ENCODE measurements at regions not wholly inside any gene's neighbourhood (a gene's known extent, or its start where the extent isn't known, plus 50 kb on each side); places are given as distances from the start of the nearest gene placed in this dataset.

DNA sequence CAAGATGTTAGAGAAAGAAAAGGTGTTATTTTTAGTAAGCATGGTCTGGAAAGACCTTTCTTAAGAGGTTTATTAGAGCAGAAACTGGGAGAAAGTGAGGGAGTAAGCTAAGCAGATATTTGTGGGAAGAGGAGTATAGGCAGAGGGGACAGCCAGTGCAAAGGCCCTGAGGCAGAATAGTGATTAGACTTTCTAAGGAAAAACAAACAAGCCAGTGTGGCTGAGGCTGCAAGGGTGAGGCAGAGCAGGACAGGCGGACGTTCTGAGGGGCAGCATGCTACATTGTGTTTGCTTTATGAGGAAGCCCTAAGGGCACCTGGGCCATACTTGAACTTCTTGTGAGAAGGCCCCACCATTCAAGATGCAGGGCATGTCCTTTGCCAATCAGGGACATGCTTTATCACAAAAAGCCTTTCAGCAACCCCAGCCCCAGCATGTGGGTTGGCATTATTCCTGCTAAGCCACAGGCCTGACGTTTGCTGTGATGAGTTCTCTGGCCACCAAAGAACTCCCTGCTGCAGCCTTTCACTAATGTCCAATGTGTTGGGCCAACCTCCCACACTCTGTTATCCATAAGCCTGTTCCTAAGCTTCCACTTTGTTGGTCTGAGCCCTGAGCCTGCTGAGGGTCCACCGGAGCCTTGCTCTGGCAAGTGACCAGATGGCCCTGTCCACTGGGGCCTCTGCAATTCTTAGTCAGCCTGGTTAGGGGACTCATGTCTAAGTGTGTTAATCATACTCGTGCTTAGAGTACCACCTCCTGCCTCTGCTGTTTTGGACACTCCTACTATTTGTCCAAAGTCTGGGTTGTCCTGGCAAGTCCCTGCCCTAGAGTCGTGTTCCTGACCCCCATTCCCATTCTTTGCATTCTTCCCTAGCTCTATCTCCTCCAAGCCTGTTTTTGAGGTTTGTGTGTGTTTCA lies 209.9 kb upstream of the CTNNB1 start:
- ChIA-PET POLR2A (interaction anchor here (0.6 kb wide), 1 partner anchor 66 kb away, joined by 4 read pairs; no protein-coding TSS in a partner anchor), CTCF (ENCODE audit: unreplicated experiment) (no interaction called here)
- no peaks in the 10 kb centered on the region for H3K79me2 ChIP-seq (ENCODE audit: insufficient read depth, low read depth, low read length)
- H3K4me2 ChIP-seq (ENCODE audit: low read length) = no peak overlapping the region
- H3K4me3 ChIP-seq (ENCODE audit: low read depth, low read length, poor library complexity, severe bottlenecking) = no peak overlapping the region
- H3K4me1 ChIP-seq (ENCODE audit: insufficient read depth, low read length, poor library complexity, severe bottlenecking) = no peaks in the 10 kb centered on the region
- no peaks in the 10 kb centered on the region for H3K9me2 ChIP-seq (ENCODE audit: insufficient read depth, low read length)
- H3K27ac ChIP-seq (ENCODE audit: low read depth, low read length, poor library complexity, severe bottlenecking) = no peak overlapping the region
- H2AFZ ChIP-seq (ENCODE audit: low read length) = no peak overlapping the region
- no peak for DNase-seq (ENCODE audit: low spot score)
- H3K9me3 ChIP-seq (ENCODE audit: low read length) = no peaks in the 10 kb centered on the region
- intact Hi-C loops (cut with micrococcal nuclease; ENCODE audit: unreplicated experiment) = no loop called here
- H4K20me1 ChIP-seq (ENCODE audit: insufficient read depth, low read length) = no peaks in the 10 kb centered on the region
- TF ChIP-seq, protein P1, sequence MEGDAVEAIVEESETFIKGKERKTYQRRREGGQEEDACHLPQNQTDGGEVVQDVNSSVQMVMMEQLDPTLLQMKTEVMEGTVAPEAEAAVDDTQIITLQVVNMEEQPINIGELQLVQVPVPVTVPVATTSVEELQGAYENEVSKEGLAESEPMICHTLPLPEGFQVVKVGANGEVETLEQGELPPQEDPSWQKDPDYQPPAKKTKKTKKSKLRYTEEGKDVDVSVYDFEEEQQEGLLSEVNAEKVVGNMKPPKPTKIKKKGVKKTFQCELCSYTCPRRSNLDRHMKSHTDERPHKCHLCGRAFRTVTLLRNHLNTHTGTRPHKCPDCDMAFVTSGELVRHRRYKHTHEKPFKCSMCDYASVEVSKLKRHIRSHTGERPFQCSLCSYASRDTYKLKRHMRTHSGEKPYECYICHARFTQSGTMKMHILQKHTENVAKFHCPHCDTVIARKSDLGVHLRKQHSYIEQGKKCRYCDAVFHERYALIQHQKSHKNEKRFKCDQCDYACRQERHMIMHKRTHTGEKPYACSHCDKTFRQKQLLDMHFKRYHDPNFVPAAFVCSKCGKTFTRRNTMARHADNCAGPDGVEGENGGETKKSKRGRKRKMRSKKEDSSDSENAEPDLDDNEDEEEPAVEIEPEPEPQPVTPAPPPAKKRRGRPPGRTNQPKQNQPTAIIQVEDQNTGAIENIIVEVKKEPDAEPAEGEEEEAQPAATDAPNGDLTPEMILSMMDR (conservative IDR thresholded peaks at IDR 0.05; ENCODE audit: low read length) = no peak
- no peak for TF ChIP-seq EZH2phosphoT487 (IDR thresholded peaks at IDR 0.05; ENCODE audit: borderline replicate concordance, low read depth, low read length)
- BruUV-seq (replicated peaks) = no TSS peak
- no peaks in the 10 kb centered on the region for H3K36me3 ChIP-seq (ENCODE audit: insufficient read depth, low read length)

GRCh38 chr3:40990062-40990456 lies 209.2 kb upstream of the CTNNB1 start:
- Histone ChIP-seq H3K9me3 (ENCODE audit: low read length) (no peaks in the 10 kb centered on the region), H4K20me1 (ENCODE audit: insufficient read depth, low read length) (no peaks in the 10 kb centered on the region), H3K9me2 (ENCODE audit: insufficient read depth, low read length) (no peaks in the 10 kb centered on the region), H3K4me3 (ENCODE audit: low read depth, low read length, poor library complexity, severe bottlenecking) (no peak overlapping the region), H3K4me2 (ENCODE audit: low read length) (no peak overlapping the region), H2AFZ (ENCODE audit: low read length) (no peak overlapping the region), H3K27ac (ENCODE audit: low read depth, low read length, poor library complexity, severe bottlenecking) (no peak overlapping the region), H3K4me1 (ENCODE audit: insufficient read depth, low read length, poor library complexity, severe bottlenecking) (no peaks in the 10 kb centered on the region), H3K79me2 (ENCODE audit: insufficient read depth, low read depth, low read length) (no peaks in the 10 kb centered on the region), H3K36me3 (ENCODE audit: insufficient read depth, low read length) (no peaks in the 10 kb centered on the region)
- ChIA-PET CTCF (ENCODE audit: unreplicated experiment) (no interaction called here), POLR2A (no interaction called here)
- BruUV-seq (replicated peaks) = no TSS peak
- no peak for DNase-seq (ENCODE audit: low spot score)
- TF ChIP-seq, protein P1 (conservative IDR thresholded peaks at IDR 0.05; ENCODE audit: low read length) = no peak
- TF ChIP-seq EZH2phosphoT487 (IDR thresholded peaks at IDR 0.05; ENCODE audit: borderline replicate concordance, low read depth, low read length) = no peak
- intact Hi-C loops (cut with micrococcal nuclease; ENCODE audit: unreplicated experiment) = no loop called here

GRCh38 chr3:40992023-40992422 lies 207.3 kb upstream of the CTNNB1 start:
- Histone ChIP-seq H3K79me2 (ENCODE audit: insufficient read depth, low read depth, low read length) (no peaks in the 10 kb centered on the region), H3K27ac (ENCODE audit: low read depth, low read length, poor library complexity, severe bottlenecking) (no peak overlapping the region), H3K36me3 (ENCODE audit: insufficient read depth, low read length) (no peaks in the 10 kb centered on the region), H3K4me2 (ENCODE audit: low read length) (no peak overlapping the region), H3K9me3 (ENCODE audit: low read length) (no peaks in the 10 kb centered on the region), H4K20me1 (ENCODE audit: insufficient read depth, low read length) (no peaks in the 10 kb centered on the region), H2AFZ (ENCODE audit: low read length) (no peak overlapping the region), H3K4me1 (ENCODE audit: insufficient read depth, low read length, poor library complexity, severe bottlenecking) (no peaks in the 10 kb centered on the region), H3K4me3 (ENCODE audit: low read depth, low read length, poor library complexity, severe bottlenecking) (no peak overlapping the region), H3K9me2 (ENCODE audit: insufficient read depth, low read length) (no peaks in the 10 kb centered on the region)
- TF ChIP-seq, protein P1 (conservative IDR thresholded peaks at IDR 0.05; ENCODE audit: low read length) = no peak
- no peak for TF ChIP-seq EZH2phosphoT487 (IDR thresholded peaks at IDR 0.05; ENCODE audit: borderline replicate concordance, low read depth, low read length)
- BruUV-seq (replicated peaks) = no TSS peak
- ChIA-PET POLR2A (no interaction called here), CTCF (ENCODE audit: unreplicated experiment) (no interaction called here)
- no peak for DNase-seq (ENCODE audit: low spot score)
- intact Hi-C loops (cut with micrococcal nuclease; ENCODE audit: unreplicated experiment) = no loop called here

Data from OCI-LY7 (cell line).